H9 (cell line): ENCODE measurements at regions not wholly inside any gene's neighbourhood (a gene's known extent, or its start where the extent isn't known, plus 50 kb on each side); places are given as distances from the start of the nearest gene placed in this dataset.

Source experiments
- DNase-seq: peaks from one replicate; pipeline ENCODE4 v3.0.0-alpha.2; 2017
- H2AFZ ChIP-seq: one replicate; pipeline ENCODE4 v1.6.1; 2013; ENCODE audit warnings: mild to moderate bottlenecking, low read length, control low read depth, moderate library complexity
- H2AK5ac ChIP-seq: 2 replicates; pipeline ENCODE4 v1.6.1; 2013; ENCODE audit warnings: low read length, control low read depth, mixed read lengths; ENCODE audit not compliant: insufficient read length
- H2BK120ac ChIP-seq: one replicate; pipeline ENCODE4 v1.6.1; 2013; ENCODE audit warnings: low read depth, mild to moderate bottlenecking, low read length, control low read depth, inconsistent platforms; ENCODE audit not compliant: poor library complexity, severe bottlenecking
- H2BK12ac ChIP-seq: 2 replicates; pipeline ENCODE4 v1.6.1; 2013; ENCODE audit warnings: low read length, control low read depth, mixed read lengths, low read depth; ENCODE audit not compliant: insufficient read length
- H2BK15ac ChIP-seq: 2 replicates; pipeline ENCODE4 v1.6.1; 2013; ENCODE audit warnings: low read depth, low read length, control low read depth
- H2BK20ac ChIP-seq: one replicate; pipeline ENCODE4 v1.6.1; 2013; ENCODE audit warnings: low read depth, mild to moderate bottlenecking, low read length, control low read depth, inconsistent platforms; ENCODE audit not compliant: poor library complexity, severe bottlenecking
- H2BK5ac ChIP-seq: 2 replicates; pipeline ENCODE4 v1.6.1; 2013; ENCODE audit warnings: low read length, control low read depth, mixed read lengths; ENCODE audit not compliant: insufficient read length
- H3K14ac ChIP-seq: 2 replicates; pipeline ENCODE4 v1.6.1; 2013; ENCODE audit warnings: low read length, control low read depth; ENCODE audit not compliant: insufficient read depth
- H3K18ac ChIP-seq: 2 replicates; pipeline ENCODE4 v1.6.1; 2013; ENCODE audit warnings: low read depth, mild to moderate bottlenecking, mixed read lengths, low read length, control low read depth; ENCODE audit not compliant: insufficient read length
- H3K23ac ChIP-seq: 2 replicates; pipeline ENCODE4 v1.6.1; 2013; ENCODE audit warnings: low read length, control low read depth, mixed read lengths, low read depth; ENCODE audit not compliant: insufficient read length
- H3K23me2 ChIP-seq: 2 replicates; pipeline ENCODE4 v1.6.1; 2013; ENCODE audit warnings: low read depth, mild to moderate bottlenecking, mixed read lengths, low read length, control low read depth; ENCODE audit not compliant: insufficient read length, poor library complexity, severe bottlenecking
- H3K27ac ChIP-seq: 2 replicates; pipeline ENCODE4 v1.5.1; 2013; ENCODE audit warnings: low read length, control low read depth, mixed read lengths, low read depth; ENCODE audit not compliant: insufficient read length
- H3K27me3 ChIP-seq: 2 replicates; pipeline ENCODE4 v1.6.1; 2013; ENCODE audit warnings: low read length, control low read depth, inconsistent platforms; ENCODE audit not compliant: insufficient read depth
- H3K4ac ChIP-seq: 2 replicates; pipeline ENCODE4 v1.6.1; 2013; ENCODE audit warnings: low read depth, mild to moderate bottlenecking, control low read depth, inconsistent platforms, low read length, moderate library complexity
- H3K4me1 ChIP-seq: 2 replicates; pipeline ENCODE4 v1.6.1; 2013; ENCODE audit warnings: low read length, control low read depth, inconsistent platforms; ENCODE audit not compliant: insufficient read depth
- H3K4me2 ChIP-seq: 2 replicates; pipeline ENCODE4 v1.6.1; 2013; ENCODE audit warnings: low read length, control low read depth, mixed read lengths; ENCODE audit not compliant: insufficient read length, insufficient read depth
- H3K56ac ChIP-seq: 2 replicates; pipeline ENCODE4 v1.6.1; 2013; ENCODE audit warnings: low read depth, mild to moderate bottlenecking, mixed read lengths, low read length, control low read depth; ENCODE audit not compliant: insufficient read length
- H3K79me1 ChIP-seq: 2 replicates; pipeline ENCODE4 v1.6.1; 2013; ENCODE audit warnings: low read depth, mild to moderate bottlenecking, moderate library complexity, low read length, control low read depth, inconsistent platforms; ENCODE audit not compliant: insufficient read depth, poor library complexity, severe bottlenecking
- H3K79me2 ChIP-seq: 2 replicates; pipeline ENCODE4 v1.6.1; 2013; ENCODE audit warnings: low read length, control low read depth, inconsistent platforms; ENCODE audit not compliant: insufficient read depth
- H3K9ac ChIP-seq: 2 replicates; pipeline ENCODE4 v1.6.1; 2013; ENCODE audit warnings: low read length, control low read depth, mixed read lengths; ENCODE audit not compliant: insufficient read length; ENCODE audit errors: extremely low read depth
- H3K9me3 ChIP-seq: one replicate; pipeline ENCODE4 v1.6.1; 2013; ENCODE audit warnings: low read depth, low read length, inconsistent platforms; ENCODE audit not compliant: control insufficient read depth
- H3T11ph ChIP-seq: one replicate; pipeline ENCODE4 v1.6.1; 2013; ENCODE audit warnings: mild to moderate bottlenecking, low read length, control low read depth, inconsistent platforms
- H4K20me1 ChIP-seq: one replicate; pipeline ENCODE4 v1.6.1; 2013; ENCODE audit not compliant: control insufficient read depth, insufficient read length, insufficient read depth
- H4K5ac ChIP-seq: 2 replicates; pipeline ENCODE4 v1.6.1; 2013; ENCODE audit warnings: low read depth, mild to moderate bottlenecking, mixed read lengths, low read length, control low read depth; ENCODE audit not compliant: insufficient read length
- H4K8ac ChIP-seq: replicated peaks from 2 replicates; pipeline ENCODE4 v1.6.1; 2013; ENCODE audit warnings: low read length, control low read depth, mixed read lengths, low read depth; ENCODE audit not compliant: insufficient read length
- H4K91ac ChIP-seq: 2 replicates; pipeline ENCODE4 v1.6.1; 2013; ENCODE audit warnings: low read depth, mild to moderate bottlenecking, moderate library complexity, mixed read lengths, low read length, control low read depth; ENCODE audit not compliant: insufficient read length
- H3K27ac Mint-ChIP-seq, 3 experiments: 2 replicates in 2 of 3; 3 replicates in 1 of 3; pipeline ENCODE4 v1.8.0; 2020 to 2021; ENCODE audit warnings: mixed read lengths in 3 of 3, mild to moderate bottlenecking in 1 of 3, moderate library complexity in 1 of 3
- H3K27me3 Mint-ChIP-seq: 2 replicates; pipeline ENCODE4 v1.8.0; 2021; ENCODE audit warnings: low read depth, mild to moderate bottlenecking, moderate library complexity, mixed read lengths
- H3K36me3 Mint-ChIP-seq, 3 experiments: 2 replicates in 2 of 3; 3 replicates in 1 of 3; pipeline ENCODE4 v1.8.0; 2020 to 2021; ENCODE audit warnings: low read depth in 3 of 3, mixed read lengths in 3 of 3; ENCODE audit not compliant: insufficient read depth in 1 of 3
- H3K4me1 Mint-ChIP-seq, 2 experiments: 2 replicates each; pipeline ENCODE4 v1.8.0; 2020; ENCODE audit warnings: mixed read lengths in 2 of 2
- H3K4me3 Mint-ChIP-seq, 2 experiments: 2 replicates in 1 of 2; 3 replicates in 1 of 2; pipeline ENCODE4 v1.8.0; 2020 to 2021; ENCODE audit warnings: mild to moderate bottlenecking in 2 of 2, mixed read lengths in 2 of 2, moderate library complexity in 1 of 2
- H3K9me3 Mint-ChIP-seq, 2 experiments: 2 replicates in 1 of 2; 3 replicates in 1 of 2; pipeline ENCODE4 v1.8.0; 2020; ENCODE audit warnings: mild to moderate bottlenecking in 2 of 2, mixed read lengths in 2 of 2, moderate library complexity in 1 of 2
- WGBS: extraction: QIAGEN DNeasy Blood & Tissue Kit; methylation state at CpG from one replicate; pipeline ENCODE4 v1.1.7; 2013; ENCODE audit warnings: missing lambda C conversion rate, low lambda C conversion rate, mixed read lengths; ENCODE audit not compliant: insufficient read length; ENCODE audit errors: extremely low coverage; 5-methylcytosine and 5-hydroxymethylcytosine counted together
- TF ChIP-seq, protein P1 (sequence below): fragments of 200-600 bp; sonication (generic); conservative IDR thresholded peaks from 3 replicates; pipeline ENCODE4 v1.8.0; 2021; ENCODE audit warnings: antibody characterized with exemption, mild to moderate bottlenecking

DNA sequence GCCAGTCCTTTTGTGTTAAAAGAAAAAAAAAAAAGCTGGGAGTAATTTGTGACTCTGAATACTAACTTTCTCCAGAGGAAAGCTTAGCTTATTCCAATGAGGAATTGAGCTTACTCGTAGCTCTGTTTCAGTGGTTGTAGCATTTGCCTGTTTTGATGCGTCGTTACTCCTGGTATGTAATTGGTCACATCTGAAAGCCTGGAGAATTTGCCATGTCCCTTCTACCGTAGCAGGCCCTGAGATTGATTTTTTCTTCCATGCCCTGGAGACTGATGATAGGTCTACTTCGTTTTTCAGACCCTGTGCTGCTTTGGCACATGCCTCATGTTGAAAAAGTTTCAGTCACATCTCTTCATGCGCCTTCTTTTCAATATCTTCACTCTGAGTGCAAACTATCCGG, 1103.0 kb downstream of the PLA2G4A start:
- Histone ChIP-seq H2BK12ac (no peak overlapping the region), H4K20me1 (no peaks in the 10 kb centered on the region), H2BK120ac (no peak overlapping the region), H3K4me2 (no peak overlapping the region), H3K27me3 (no peaks in the 10 kb centered on the region), H3K27ac (no peak overlapping the region), H3K79me2 (no peaks in the 10 kb centered on the region), H2AFZ (peak overlapping the region; percentile 78), H3K56ac (no peak overlapping the region), H2BK20ac (no peak overlapping the region), H4K8ac (no peak overlapping the region), H4K5ac (no peak overlapping the region), H3K23ac (no peak overlapping the region), H3K9me3 (no peaks in the 10 kb centered on the region), H3K79me1 (no peaks in the 10 kb centered on the region), H2AK5ac (no peak overlapping the region), H3K23me2 (no peaks in the 10 kb centered on the region), H3K14ac (no peak overlapping the region), H3T11ph (no peak overlapping the region), H4K91ac (no peak overlapping the region), H3K9ac (no peak overlapping the region), H2BK5ac (no peak overlapping the region), H3K4ac (no peak overlapping the region), H3K18ac (no peak overlapping the region), H2BK15ac (no peak overlapping the region), H3K4me1 (peaks cover 6% of the 10 kb centered on the region; the same call in 1 of the 2 replicates)
- Mint-ChIP-seq H3K9me3 (peaks cover 2 to 5% of the 10 kb centered on the region in 2 experiments; a peak in 3 of 5 replicates), H3K27ac (no peak overlapping the region), H3K27me3 (no peaks in the 10 kb centered on the region; the same call in 1 of the 2 replicates), H3K36me3 (no peaks in the 10 kb centered on the region), H3K4me1 (peaks cover 18 to 21% of the 10 kb centered on the region in 2 experiments), H3K4me3 (no peak overlapping the region)
- TF ChIP-seq, protein P1, sequence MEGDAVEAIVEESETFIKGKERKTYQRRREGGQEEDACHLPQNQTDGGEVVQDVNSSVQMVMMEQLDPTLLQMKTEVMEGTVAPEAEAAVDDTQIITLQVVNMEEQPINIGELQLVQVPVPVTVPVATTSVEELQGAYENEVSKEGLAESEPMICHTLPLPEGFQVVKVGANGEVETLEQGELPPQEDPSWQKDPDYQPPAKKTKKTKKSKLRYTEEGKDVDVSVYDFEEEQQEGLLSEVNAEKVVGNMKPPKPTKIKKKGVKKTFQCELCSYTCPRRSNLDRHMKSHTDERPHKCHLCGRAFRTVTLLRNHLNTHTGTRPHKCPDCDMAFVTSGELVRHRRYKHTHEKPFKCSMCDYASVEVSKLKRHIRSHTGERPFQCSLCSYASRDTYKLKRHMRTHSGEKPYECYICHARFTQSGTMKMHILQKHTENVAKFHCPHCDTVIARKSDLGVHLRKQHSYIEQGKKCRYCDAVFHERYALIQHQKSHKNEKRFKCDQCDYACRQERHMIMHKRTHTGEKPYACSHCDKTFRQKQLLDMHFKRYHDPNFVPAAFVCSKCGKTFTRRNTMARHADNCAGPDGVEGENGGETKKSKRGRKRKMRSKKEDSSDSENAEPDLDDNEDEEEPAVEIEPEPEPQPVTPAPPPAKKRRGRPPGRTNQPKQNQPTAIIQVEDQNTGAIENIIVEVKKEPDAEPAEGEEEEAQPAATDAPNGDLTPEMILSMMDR = no peak
- DNase-seq = no peak
- no CpG with 5 or more reads among the region's 7 CpGs for WGBS
